ENCODE measurements at regions not wholly inside any gene's neighbourhood (a gene's known extent, or its start where the extent isn't known, plus 50 kb on each side); places are given as distances from the start of the nearest gene placed in this dataset.

DNA sequence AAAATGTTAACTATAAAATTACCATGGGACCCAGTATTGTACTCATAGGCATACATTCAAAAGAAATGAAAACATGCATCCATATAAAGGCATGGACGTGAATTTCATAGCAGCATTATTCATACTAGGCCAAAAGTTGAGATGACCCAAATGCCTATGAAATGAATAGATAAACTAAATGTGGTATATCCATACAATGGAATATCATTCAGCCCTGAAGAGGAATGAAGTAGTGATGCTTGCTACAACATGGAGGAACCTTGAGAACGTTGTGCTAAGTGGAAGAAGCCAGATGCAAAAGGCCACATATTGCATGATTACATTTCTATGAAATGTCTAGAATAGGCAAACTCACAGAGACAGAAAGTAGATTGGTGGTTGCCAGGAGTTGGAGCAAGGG, 127.1 kb upstream of the IPO9 start:
- Histone ChIP-seq H3K4me1 (ENCODE audit: low read depth, poor library complexity, severe bottlenecking) (peaks cover 3% of the 10 kb centered on the region), H3K79me2 (ENCODE audit: insufficient read depth, low read depth) (no peaks in the 10 kb centered on the region), H3K27me3 (ENCODE audit: insufficient read depth, low read depth) (no peaks in the 10 kb centered on the region), H3K36me3 (ENCODE audit: insufficient read depth) (no peaks in the 10 kb centered on the region), H3K4me2 (no peak overlapping the region), H3K27ac (no peak overlapping the region), H3K9ac (no peak overlapping the region), H3K4me3 (IDR thresholded peaks at IDR 0.05; ENCODE audit: insufficient read depth, low read depth, low read length) (no peak overlapping the region), H4K20me1 (ENCODE audit: insufficient read depth) (no peaks in the 10 kb centered on the region), H2AFZ (ENCODE audit: low read depth) (no peak overlapping the region)
- TF ChIP-seq, protein P1, sequence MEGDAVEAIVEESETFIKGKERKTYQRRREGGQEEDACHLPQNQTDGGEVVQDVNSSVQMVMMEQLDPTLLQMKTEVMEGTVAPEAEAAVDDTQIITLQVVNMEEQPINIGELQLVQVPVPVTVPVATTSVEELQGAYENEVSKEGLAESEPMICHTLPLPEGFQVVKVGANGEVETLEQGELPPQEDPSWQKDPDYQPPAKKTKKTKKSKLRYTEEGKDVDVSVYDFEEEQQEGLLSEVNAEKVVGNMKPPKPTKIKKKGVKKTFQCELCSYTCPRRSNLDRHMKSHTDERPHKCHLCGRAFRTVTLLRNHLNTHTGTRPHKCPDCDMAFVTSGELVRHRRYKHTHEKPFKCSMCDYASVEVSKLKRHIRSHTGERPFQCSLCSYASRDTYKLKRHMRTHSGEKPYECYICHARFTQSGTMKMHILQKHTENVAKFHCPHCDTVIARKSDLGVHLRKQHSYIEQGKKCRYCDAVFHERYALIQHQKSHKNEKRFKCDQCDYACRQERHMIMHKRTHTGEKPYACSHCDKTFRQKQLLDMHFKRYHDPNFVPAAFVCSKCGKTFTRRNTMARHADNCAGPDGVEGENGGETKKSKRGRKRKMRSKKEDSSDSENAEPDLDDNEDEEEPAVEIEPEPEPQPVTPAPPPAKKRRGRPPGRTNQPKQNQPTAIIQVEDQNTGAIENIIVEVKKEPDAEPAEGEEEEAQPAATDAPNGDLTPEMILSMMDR (conservative IDR thresholded peaks at IDR 0.05; ENCODE audit: low read depth, low read length) = no peak

DNA sequence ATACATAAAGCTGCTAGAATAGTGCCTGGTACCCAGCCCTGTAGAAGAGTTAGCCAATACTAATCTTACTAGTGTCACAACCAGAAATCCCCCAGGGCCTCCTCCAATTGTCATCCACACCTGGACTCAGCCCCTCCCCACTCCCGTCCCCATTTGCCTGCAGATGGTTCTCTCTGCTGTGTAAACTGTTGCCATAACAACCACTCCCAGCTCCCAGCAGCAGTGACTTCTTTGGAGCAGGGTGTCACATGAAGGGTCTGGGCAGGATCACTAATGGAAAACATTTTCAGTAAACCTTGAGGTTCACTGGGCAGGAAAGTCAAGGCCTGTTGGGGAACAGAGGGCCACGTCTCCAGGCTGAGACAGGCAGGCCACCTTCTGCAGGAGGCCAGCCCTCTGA, 126.0 kb upstream of the IPO9 start:
- Histone ChIP-seq H3K36me3 (ENCODE audit: insufficient read depth) (no peaks in the 10 kb centered on the region), H3K4me1 (ENCODE audit: low read depth, poor library complexity, severe bottlenecking) (peaks cover 8% of the 10 kb centered on the region), H3K4me2 (no peak overlapping the region), H3K27ac (no peak overlapping the region), H3K9ac (no peak overlapping the region), H4K20me1 (ENCODE audit: insufficient read depth) (no peaks in the 10 kb centered on the region), H3K4me3 (IDR thresholded peaks at IDR 0.05; ENCODE audit: insufficient read depth, low read depth, low read length) (no peak overlapping the region), H2AFZ (ENCODE audit: low read depth) (no peak overlapping the region), H3K27me3 (ENCODE audit: insufficient read depth, low read depth) (no peaks in the 10 kb centered on the region), H3K79me2 (ENCODE audit: insufficient read depth, low read depth) (no peaks in the 10 kb centered on the region)
- TF ChIP-seq, protein P1 (conservative IDR thresholded peaks at IDR 0.05; ENCODE audit: low read depth, low read length) = no peak

DNA sequence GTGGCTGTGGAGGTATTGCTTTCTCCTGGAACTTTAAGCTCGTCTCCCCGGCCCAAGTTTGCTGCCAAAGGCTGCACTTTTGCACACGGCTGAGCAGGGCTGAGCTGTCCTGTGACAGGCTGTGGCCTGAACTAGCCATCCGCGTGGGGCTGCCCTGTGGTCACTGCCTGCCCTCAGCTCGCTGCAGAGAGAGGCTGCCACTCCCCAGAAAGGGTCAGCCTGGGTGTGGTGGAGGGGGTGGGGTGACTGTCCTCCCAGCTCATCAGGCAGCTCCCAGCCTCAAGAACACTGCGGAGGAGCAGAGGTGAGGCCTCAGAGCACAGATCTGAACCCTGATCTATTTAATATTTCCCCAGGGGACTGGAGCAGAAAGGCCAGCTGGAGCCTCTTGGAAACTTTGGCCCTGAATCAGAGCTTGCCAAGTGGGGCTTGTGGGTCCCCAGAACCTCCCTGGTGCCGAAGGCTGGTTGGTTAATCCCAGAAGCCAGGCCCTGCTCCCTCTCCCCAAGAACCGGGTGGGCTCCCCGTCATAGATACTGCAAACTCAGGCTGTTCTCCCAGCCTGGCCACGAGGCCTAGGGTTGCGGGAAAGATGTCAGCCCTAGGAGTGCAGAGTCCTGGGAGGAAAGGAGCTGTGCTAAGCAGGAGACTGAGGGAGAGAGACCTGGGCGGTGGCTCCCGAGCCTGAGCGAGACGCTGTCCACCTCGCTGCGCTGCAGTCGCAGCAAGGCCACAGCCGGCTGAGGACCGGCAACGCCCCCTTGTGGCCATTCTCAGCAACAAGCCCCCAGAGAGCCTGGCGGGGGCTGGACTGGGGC, 125.1 kb upstream of the IPO9 start:
- Histone ChIP-seq H3K27me3 (ENCODE audit: insufficient read depth, low read depth) (no peaks in the 10 kb centered on the region), H4K20me1 (ENCODE audit: insufficient read depth) (no peaks in the 10 kb centered on the region), H3K4me1 (ENCODE audit: low read depth, poor library complexity, severe bottlenecking) (peaks cover 16% of the 10 kb centered on the region), H3K9ac (no peak overlapping the region), H3K36me3 (ENCODE audit: insufficient read depth) (no peaks in the 10 kb centered on the region), H3K27ac (no peak overlapping the region), H3K4me3 (IDR thresholded peaks at IDR 0.05; ENCODE audit: insufficient read depth, low read depth, low read length) (no peak overlapping the region), H3K79me2 (ENCODE audit: insufficient read depth, low read depth) (no peaks in the 10 kb centered on the region), H3K4me2 (0 out of 2 replicates have a peak overlapping the region, but pooled peaks have one; percentile 21), H2AFZ (ENCODE audit: low read depth) (peak overlapping the region; percentile 55; the same call in 1 of the 2 replicates)
- TF ChIP-seq, protein P1 (conservative IDR thresholded peaks at IDR 0.05; ENCODE audit: low read depth, low read length) = peak; percentile 99

DNA sequence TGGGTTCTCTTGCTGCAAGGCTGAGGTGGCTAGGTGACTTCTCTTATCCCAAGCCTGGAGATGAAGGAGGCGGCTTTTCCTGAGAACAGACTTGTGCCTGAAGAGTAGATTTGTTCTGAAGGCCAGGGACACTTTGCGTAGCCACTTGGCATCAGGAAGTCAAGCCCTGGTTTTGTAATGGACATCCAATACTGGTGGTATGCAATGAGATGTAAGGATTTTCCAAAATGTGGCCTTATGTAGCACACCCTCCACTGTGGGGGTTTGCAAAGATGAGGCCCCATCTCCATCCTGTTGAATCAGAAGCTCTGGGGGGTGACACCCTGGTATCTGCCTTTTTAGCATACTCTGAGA, 124.5 kb upstream of the IPO9 start:
- Histone ChIP-seq H3K27ac (no peak overlapping the region), H3K9ac (no peak overlapping the region), H3K27me3 (ENCODE audit: insufficient read depth, low read depth) (no peaks in the 10 kb centered on the region), H3K4me3 (IDR thresholded peaks at IDR 0.05; ENCODE audit: insufficient read depth, low read depth, low read length) (no peak overlapping the region), H3K4me2 (no peak overlapping the region), H2AFZ (ENCODE audit: low read depth) (peak overlapping the region; percentile 55; the same call in 1 of the 2 replicates), H4K20me1 (ENCODE audit: insufficient read depth) (no peaks in the 10 kb centered on the region), H3K79me2 (ENCODE audit: insufficient read depth, low read depth) (no peaks in the 10 kb centered on the region), H3K4me1 (ENCODE audit: low read depth, poor library complexity, severe bottlenecking) (peaks cover 20% of the 10 kb centered on the region), H3K36me3 (ENCODE audit: insufficient read depth) (no peaks in the 10 kb centered on the region)
- TF ChIP-seq, protein P1 (conservative IDR thresholded peaks at IDR 0.05; ENCODE audit: low read depth, low read length) = peak; percentile 48
